ENCODE measurements at regions not wholly inside any gene's neighbourhood (a gene's known extent, or its start where the extent isn't known, plus 50 kb on each side); places are given as distances from the start of the nearest gene placed in this dataset.
"Not testable (repeated sequence)": the region's sequence is repeated elsewhere in the genome, so short reads cannot be mapped to it uniquely, and the experiment has no call there.

- DNase-seq, result no peak
Observed at GRCh38 chr1:14320986-14321385, 277.5 kb upstream of the KAZN start.

GRCh38 chr1:14321422-14321821 is 277.1 kb upstream of the KAZN start:
- no peak for DNase-seq

- no peak for DNase-seq
Observed at GRCh38 chr1:14323568-14324247, 274.8 kb upstream of the KAZN start.

- no peak for DNase-seq
Observed at GRCh38 chr1:14324248-14324630, 274.2 kb upstream of the KAZN start.

GRCh38 chr1:14326857-14327256 is 271.6 kb upstream of the KAZN start:
- no peak for DNase-seq

- no peak for DNase-seq
Observed at GRCh38 chr1:14328685-14329084, 269.8 kb upstream of the KAZN start.

GRCh38 chr1:14332158-14332557 is 266.3 kb upstream of the KAZN start:
- no peak for DNase-seq

GRCh38 chr1:14334336-14335176 is 263.9 kb upstream of the KAZN start:
- no peak for DNase-seq

GRCh38 chr1:14338509-14338908 is 260.0 kb upstream of the KAZN start:
- DNase-seq, result no peak

GRCh38 chr1:14339288-14339687 is 259.2 kb upstream of the KAZN start:
- no peak for DNase-seq

- DNase-seq, result no peak
Observed at GRCh38 chr1:14340002-14340785, 258.3 kb upstream of the KAZN start.

- DNase-seq, result no peak
Observed at GRCh38 chr1:14341147-14341546, 257.3 kb upstream of the KAZN start.

GRCh38 chr1:14345946-14346550 is 252.4 kb upstream of the KAZN start:
- no peak for DNase-seq

- DNase-seq, result no peak
Observed at GRCh38 chr1:14347186-14347585, 251.3 kb upstream of the KAZN start.

GRCh38 chr1:14347776-14348175 is 250.7 kb upstream of the KAZN start:
- DNase-seq, result no peak

GRCh38 chr1:14350197-14350596 is 248.3 kb upstream of the KAZN start:
- DNase-seq, result no peak

GRCh38 chr1:14352897-14353296 is 245.6 kb upstream of the KAZN start:
- DNase-seq, result no peak

- DNase-seq, result not testable (repeated sequence)
Observed at GRCh38 chr1:14361005-14361404, 237.5 kb upstream of the KAZN start.

- DNase-seq, result no peak
Observed at GRCh38 chr1:14362331-14362730, 236.2 kb upstream of the KAZN start.

- no peak for DNase-seq
Observed at GRCh38 chr1:14363036-14363590, 235.4 kb upstream of the KAZN start.

- DNase-seq, result no peak
Observed at GRCh38 chr1:14363707-14364413, 234.6 kb upstream of the KAZN start.

- DNase-seq, result no peak
Observed at GRCh38 chr1:14365301-14365988, 233.0 kb upstream of the KAZN start.

Data from 8988T (cell line).